Kidney glomerular epithelial cell (primary cell): ENCODE measurements at regions not wholly inside any gene's neighbourhood (a gene's known extent, or its start where the extent isn't known, plus 50 kb on each side); places are given as distances from the start of the nearest gene placed in this dataset.
"Not testable (repeated sequence)": the region's sequence is repeated elsewhere in the genome, so short reads cannot be mapped to it uniquely, and the experiment has no call there.

Experiments
- DNase-seq: peaks from one replicate; lab custom pipeline; 2025; lab: John Stamatoyannopoulos, UW

GRCh38 chr6:78505178-78505577, 362.2 kb upstream of the IRAK1BP1 start:
- DNase-seq, result no peak

GRCh38 chr6:78511009-78511408, 356.3 kb upstream of the IRAK1BP1 start:
- no peak for DNase-seq

DNA sequence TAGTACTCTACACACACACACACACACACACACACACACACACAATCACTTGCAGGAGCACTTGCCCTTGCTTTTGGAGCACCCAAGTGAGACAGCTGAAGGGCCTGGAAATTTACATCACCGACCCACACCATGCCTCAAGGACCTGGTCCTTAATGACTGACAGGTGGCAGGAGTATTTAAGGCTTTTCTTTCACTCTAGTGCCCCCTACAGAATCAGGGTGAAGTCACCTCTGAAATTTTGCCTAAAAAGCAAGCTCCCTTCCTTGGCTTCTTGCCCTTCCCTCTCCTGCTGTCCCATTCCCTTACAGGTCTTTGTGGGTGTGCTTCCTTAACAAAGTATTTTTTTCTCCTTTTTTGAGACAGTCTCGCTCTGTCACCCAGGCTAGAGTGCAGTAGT, 353.5 kb upstream of the IRAK1BP1 start:
- DNase-seq, result no peak

- DNase-seq, result no peak
Measured at GRCh38 chr6:78515271-78515670, 352.1 kb upstream of the IRAK1BP1 start.

GRCh38 chr6:78517399-78517798, 350.0 kb upstream of the IRAK1BP1 start:
- no peak for DNase-seq

DNA sequence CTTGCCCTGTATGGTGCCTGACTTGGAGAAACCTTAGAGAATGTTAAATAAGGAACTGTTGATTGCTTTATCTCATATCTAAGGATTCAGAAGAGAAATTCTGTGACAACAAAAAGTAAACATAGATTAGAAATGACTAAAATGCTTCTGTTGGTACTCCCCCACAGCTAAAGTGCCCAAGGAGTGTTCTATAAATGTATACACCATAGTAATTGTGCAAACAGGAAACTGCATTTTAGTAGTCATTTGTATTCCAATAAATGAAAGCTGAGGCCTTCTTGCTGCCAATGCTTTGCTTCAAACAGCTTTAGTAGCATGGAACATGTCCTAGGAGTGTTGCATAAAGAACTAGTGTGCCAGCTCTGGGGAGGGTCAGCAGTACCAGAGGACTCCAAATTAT, 343.7 kb upstream of the IRAK1BP1 start:
- no peak for DNase-seq

- no peak for DNase-seq
Measured at GRCh38 chr6:78525976-78526375, 341.4 kb upstream of the IRAK1BP1 start.

DNA sequence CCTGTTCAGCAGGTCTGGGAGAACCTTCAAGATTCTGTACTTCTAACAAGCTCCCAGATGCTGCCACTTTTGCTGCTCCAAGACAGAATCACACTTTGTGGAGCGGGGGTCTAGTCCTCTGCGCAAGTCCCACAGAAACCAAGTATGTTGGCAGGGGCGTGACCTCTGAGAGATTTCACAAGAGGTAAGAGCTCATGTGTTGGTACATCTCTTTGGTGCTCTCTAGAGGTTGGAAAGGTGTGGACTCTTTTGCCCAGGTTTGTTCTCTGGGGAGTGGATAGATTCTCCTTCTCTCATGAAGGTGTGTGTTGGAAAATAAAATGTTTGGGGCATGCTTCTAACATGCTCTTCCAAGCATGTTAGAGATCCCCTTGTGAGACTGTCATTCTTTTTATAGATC, 340.9 kb upstream of the IRAK1BP1 start:
- no peak for DNase-seq

GRCh38 chr6:78528926-78529325, 338.4 kb upstream of the IRAK1BP1 start:
- DNase-seq, result no peak

GRCh38 chr6:78530208-78530607, 337.1 kb upstream of the IRAK1BP1 start:
- no peak for DNase-seq

- DNase-seq, result no peak
Measured at GRCh38 chr6:78533426-78533825, 333.9 kb upstream of the IRAK1BP1 start.

DNA sequence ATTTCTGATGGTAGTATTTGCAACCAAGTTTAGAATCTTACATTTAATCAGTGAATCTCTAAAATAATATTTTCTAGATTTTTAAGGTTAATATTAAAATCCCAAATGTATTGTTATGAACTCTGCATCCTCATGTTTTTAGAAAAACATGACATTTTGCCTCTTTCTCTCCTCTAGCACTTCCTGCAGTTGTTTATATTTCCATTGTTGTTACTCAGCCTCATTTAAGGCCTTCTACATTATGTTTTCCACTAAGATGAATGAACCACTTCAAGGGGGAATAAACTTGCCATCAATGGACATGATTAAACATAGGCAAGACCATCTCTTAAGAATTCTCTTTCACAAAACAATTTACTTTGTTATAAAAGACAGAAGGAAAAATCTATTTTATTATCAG, 333.5 kb upstream of the IRAK1BP1 start:
- no peak for DNase-seq

DNA sequence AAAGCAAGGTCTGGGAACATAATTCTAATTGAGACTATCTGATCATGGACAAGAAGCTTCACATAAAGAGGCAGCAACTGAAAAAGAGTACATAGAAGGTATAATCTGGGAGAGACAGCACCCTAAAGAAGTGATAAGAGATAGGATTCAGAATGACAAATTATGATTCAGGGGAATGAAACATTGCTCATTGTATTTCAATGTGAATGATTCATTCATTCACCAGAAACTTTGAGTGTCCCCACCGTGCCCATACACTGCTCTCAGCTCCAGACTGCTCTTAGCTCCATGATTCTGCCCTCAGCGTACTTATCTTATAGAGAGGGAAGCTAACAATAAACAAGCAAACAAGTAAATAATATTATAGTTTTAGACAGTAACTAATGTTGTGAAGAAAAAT, 329.3 kb upstream of the IRAK1BP1 start:
- DNase-seq, result no peak

- DNase-seq, result not testable (repeated sequence)
Measured at GRCh38 chr6:78547636-78548035, 319.7 kb upstream of the IRAK1BP1 start.

GRCh38 chr6:78551361-78551760, 316.0 kb upstream of the IRAK1BP1 start:
- no peak for DNase-seq

DNA sequence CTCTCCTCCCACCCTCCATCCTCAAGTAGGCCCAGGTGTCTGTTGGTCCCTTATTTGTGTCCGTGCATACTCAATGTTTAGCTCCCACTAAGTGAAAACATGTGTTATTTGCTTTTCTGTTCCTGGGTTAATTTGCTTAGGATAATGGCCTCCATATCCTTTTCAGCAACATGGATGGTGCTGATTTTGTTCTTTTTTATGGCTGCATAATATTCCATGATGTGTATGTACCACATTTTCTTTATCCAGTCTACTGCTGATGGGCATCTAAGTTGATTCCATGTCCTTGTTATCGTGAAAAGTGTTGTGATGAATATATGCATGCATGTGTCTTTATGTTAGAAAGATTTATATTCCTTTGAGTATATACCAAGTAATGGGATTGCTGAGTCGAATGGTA, 314.9 kb upstream of the IRAK1BP1 start:
- no peak for DNase-seq

GRCh38 chr6:78554341-78554740, 313.0 kb upstream of the IRAK1BP1 start:
- no peak for DNase-seq

GRCh38 chr6:78559056-78559455, 308.3 kb upstream of the IRAK1BP1 start:
- DNase-seq, result peak; percentile 44

- no peak for DNase-seq
Measured at GRCh38 chr6:78561015-78561414, 306.3 kb upstream of the IRAK1BP1 start.

GRCh38 chr6:78565997-78566396, 301.4 kb upstream of the IRAK1BP1 start:
- no peak for DNase-seq

DNA sequence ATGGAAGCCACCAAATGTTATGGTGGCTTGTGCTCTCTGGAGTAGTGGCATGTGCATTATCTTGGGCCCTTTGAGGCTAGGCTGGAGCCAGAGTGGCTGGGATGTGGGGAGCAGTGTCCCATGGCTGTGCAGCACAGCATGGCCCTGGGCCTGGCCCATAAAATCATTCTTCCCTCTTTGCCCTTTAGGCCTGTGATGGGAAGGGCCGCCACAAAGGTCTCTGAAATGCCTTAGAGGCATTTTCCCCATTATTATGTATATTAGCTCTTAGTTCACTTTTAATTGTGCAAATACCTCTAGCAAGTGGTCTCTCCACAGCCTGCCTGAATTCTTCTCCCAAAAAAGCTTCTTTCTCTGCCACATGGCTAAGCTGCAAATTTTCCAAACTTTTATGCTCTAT, 297.3 kb upstream of the IRAK1BP1 start:
- no peak for DNase-seq

DNA sequence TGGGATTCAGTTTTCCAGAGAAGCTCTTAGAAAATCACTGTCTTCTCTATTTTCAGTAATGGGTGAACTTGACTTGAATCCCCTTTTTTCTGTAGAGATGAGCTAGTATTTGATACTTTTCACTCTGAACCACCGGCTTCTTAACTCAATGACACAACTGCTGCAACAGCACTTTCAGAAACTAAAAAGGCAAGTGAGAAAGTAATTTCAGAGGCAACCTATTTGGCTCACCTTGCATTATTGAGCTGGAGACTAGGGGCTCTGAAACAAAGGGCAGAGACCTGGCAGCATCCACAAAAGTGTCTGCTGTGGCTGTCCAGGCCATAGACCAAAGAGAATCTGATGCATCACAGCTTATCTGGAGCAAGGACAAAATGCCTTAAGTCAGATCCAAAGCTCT, 289.8 kb upstream of the IRAK1BP1 start:
- no peak for DNase-seq

- no peak for DNase-seq
Measured at GRCh38 chr6:78578430-78578829, 288.9 kb upstream of the IRAK1BP1 start.

GRCh38 chr6:78580923-78581322, 286.4 kb upstream of the IRAK1BP1 start:
- no peak for DNase-seq

DNA sequence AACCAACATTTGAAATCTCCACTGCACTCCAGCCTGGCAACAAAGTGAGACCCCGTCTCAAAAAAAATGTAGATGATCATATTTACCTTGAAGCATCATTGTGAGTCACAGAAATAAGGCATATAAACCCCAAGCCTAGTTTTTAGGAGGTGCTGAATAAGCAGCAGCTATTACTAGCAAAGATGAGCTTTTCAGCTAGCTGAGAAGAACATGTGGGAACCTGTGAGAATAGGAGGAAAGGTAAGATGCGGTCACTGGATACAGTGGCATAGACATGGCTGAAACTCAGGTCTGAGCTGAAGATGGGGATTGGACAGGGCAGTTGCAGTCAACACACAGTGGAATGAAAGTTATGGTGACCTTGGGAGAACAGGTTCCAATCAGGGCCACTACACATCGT, 284.3 kb upstream of the IRAK1BP1 start:
- DNase-seq, result no peak
